ENCODE measurements at regions not wholly inside any gene's neighbourhood (a gene's known extent, or its start where the extent isn't known, plus 50 kb on each side); places are given as distances from the start of the nearest gene placed in this dataset.

- CTCF ChIA-PET = no interaction called here
- TF ChIP-seq NFRKB (IDR thresholded peaks at IDR 0.05) (no peak), BHLHE40 (IDR thresholded peaks at IDR 0.05; ENCODE audit: borderline replicate concordance) (no peak), CTBP1 (IDR thresholded peaks at IDR 0.05; ENCODE audit: borderline replicate concordance) (no peak), TARDBP (IDR thresholded peaks at IDR 0.05) (no peak), FOXM1 (IDR thresholded peaks at IDR 0.05; ENCODE audit: borderline replicate concordance) (no peak)
- POLR2A ChIA-PET = no interaction called here
- no peak for DNase-seq (ENCODE audit: extremely low spot score)
These were observed 168.3 kb upstream of the TNP1 start for GRCh38 chr2:217028128-217028527.

GRCh38 chr2:217027414-217027813 lies 167.6 kb upstream of the TNP1 start:
- DNase-seq (ENCODE audit: extremely low spot score) = no peak
- CTCF ChIA-PET = no interaction called here
- POLR2A ChIA-PET = no interaction called here
- TF ChIP-seq PKNOX1 (IDR thresholded peaks at IDR 0.05) (no peak), NFRKB (IDR thresholded peaks at IDR 0.05) (no peak), ELF4 (IDR thresholded peaks at IDR 0.05) (no peak), BHLHE40 (IDR thresholded peaks at IDR 0.05; ENCODE audit: borderline replicate concordance) (no peak), SUZ12 (IDR thresholded peaks at IDR 0.05) (no peak), HDGF (IDR thresholded peaks at IDR 0.05; ENCODE audit: borderline replicate concordance) (no peak), TARDBP (IDR thresholded peaks at IDR 0.05) (no peak), FOXK2 (IDR thresholded peaks at IDR 0.05) (no peak), L3MBTL2 (conservative IDR thresholded peaks at IDR 0.05) (no peak), ZNF384 (IDR thresholded peaks at IDR 0.05) (no peak), SP1 (IDR thresholded peaks at IDR 0.05) (no peak), CTBP1 (IDR thresholded peaks at IDR 0.05; ENCODE audit: borderline replicate concordance) (no peak), FOXA1 (IDR thresholded peaks at IDR 0.05) (no peak), LEF1 (IDR thresholded peaks at IDR 0.05; ENCODE audit: borderline replicate concordance) (no peak), FOXM1 (IDR thresholded peaks at IDR 0.05; ENCODE audit: borderline replicate concordance) (no peak), ARNT (IDR thresholded peaks at IDR 0.05) (no peak)

GRCh38 chr2:217026569-217026968 lies 166.7 kb upstream of the TNP1 start:
- ChIA-PET POLR2A (no interaction called here), CTCF (no interaction called here)
- DNase-seq (ENCODE audit: extremely low spot score) = no peak
- TF ChIP-seq BHLHE40 (IDR thresholded peaks at IDR 0.05; ENCODE audit: borderline replicate concordance) (no peak), ELF4 (IDR thresholded peaks at IDR 0.05) (no peak), ARNT (IDR thresholded peaks at IDR 0.05) (no peak), HDGF (IDR thresholded peaks at IDR 0.05; ENCODE audit: borderline replicate concordance) (no peak), L3MBTL2 (conservative IDR thresholded peaks at IDR 0.05) (no peak), PKNOX1 (IDR thresholded peaks at IDR 0.05) (no peak), NFRKB (IDR thresholded peaks at IDR 0.05) (no peak), CTBP1 (IDR thresholded peaks at IDR 0.05; ENCODE audit: borderline replicate concordance) (no peak), ZNF384 (IDR thresholded peaks at IDR 0.05) (no peak)

GRCh38 chr2:217026161-217026560 lies 166.3 kb upstream of the TNP1 start:
- POLR2A ChIA-PET = no interaction called here
- no peak for DNase-seq (ENCODE audit: extremely low spot score)
- TF ChIP-seq FOXA1 (IDR thresholded peaks at IDR 0.05) (no peak), TARDBP (IDR thresholded peaks at IDR 0.05) (no peak), FOXK2 (IDR thresholded peaks at IDR 0.05) (no peak), CTBP1 (IDR thresholded peaks at IDR 0.05; ENCODE audit: borderline replicate concordance) (no peak), LEF1 (IDR thresholded peaks at IDR 0.05; ENCODE audit: borderline replicate concordance) (no peak), ZNF384 (IDR thresholded peaks at IDR 0.05) (no peak), PKNOX1 (IDR thresholded peaks at IDR 0.05) (no peak), SUZ12 (IDR thresholded peaks at IDR 0.05) (no peak), SP1 (IDR thresholded peaks at IDR 0.05) (no peak), NFRKB (IDR thresholded peaks at IDR 0.05) (no peak), ARNT (IDR thresholded peaks at IDR 0.05) (no peak), FOXM1 (IDR thresholded peaks at IDR 0.05; ENCODE audit: borderline replicate concordance) (no peak), ELF4 (IDR thresholded peaks at IDR 0.05) (no peak)
- CTCF ChIA-PET = no interaction called here

- DNase-seq (ENCODE audit: extremely low spot score) = no peak
- ChIA-PET CTCF (no interaction called here), POLR2A (no interaction called here)
- TF ChIP-seq SUZ12 (IDR thresholded peaks at IDR 0.05) (no peak), FOXA1 (IDR thresholded peaks at IDR 0.05) (no peak), SP1 (IDR thresholded peaks at IDR 0.05) (no peak), L3MBTL2 (conservative IDR thresholded peaks at IDR 0.05) (no peak), FOXM1 (IDR thresholded peaks at IDR 0.05; ENCODE audit: borderline replicate concordance) (no peak), ARNT (IDR thresholded peaks at IDR 0.05) (no peak), HDGF (IDR thresholded peaks at IDR 0.05; ENCODE audit: borderline replicate concordance) (no peak), PKNOX1 (IDR thresholded peaks at IDR 0.05) (no peak), NFRKB (IDR thresholded peaks at IDR 0.05) (no peak), TARDBP (IDR thresholded peaks at IDR 0.05) (no peak), CTBP1 (IDR thresholded peaks at IDR 0.05; ENCODE audit: borderline replicate concordance) (no peak), FOXK2 (IDR thresholded peaks at IDR 0.05) (no peak), BHLHE40 (IDR thresholded peaks at IDR 0.05; ENCODE audit: borderline replicate concordance) (no peak), ZNF384 (IDR thresholded peaks at IDR 0.05) (no peak), ELF4 (IDR thresholded peaks at IDR 0.05) (no peak), LEF1 (IDR thresholded peaks at IDR 0.05; ENCODE audit: borderline replicate concordance) (no peak)
These were observed 163.7 kb upstream of the TNP1 start for GRCh38 chr2:217023611-217024010.

All from HEK293T (cell line).